Suprapubic skin (tissue), 4 donors: ENCODE measurements at regions not wholly inside any gene's neighbourhood (a gene's known extent, or its start where the extent isn't known, plus 50 kb on each side); places are given as distances from the start of the nearest gene placed in this dataset.

Experiments
- DNase-seq, 2 donors: peaks; one replicate each; pipeline ENCODE4 v3.0.0-alpha.2; 2019; ENCODE audit warnings: low spot score in 2 of 2
- H3K27ac ChIP-seq: fragments of 200-600 bp; sonication (generic); one replicate; pipeline ENCODE4 v1.5.1; 2019
- H3K27me3 ChIP-seq: fragments of 200-600 bp; sonication (generic); one replicate; pipeline ENCODE4 v1.5.1; 2019
- H3K36me3 ChIP-seq: fragments of 200-600 bp; sonication (generic); one replicate; pipeline ENCODE4 v1.5.1; 2019
- H3K4me1 ChIP-seq: fragments of 200-600 bp; sonication (generic); one replicate; pipeline ENCODE4 v1.5.1; 2019
- H3K4me3 ChIP-seq: fragments of 200-600 bp; sonication (generic); one replicate; pipeline ENCODE4 v1.5.1; 2019; ENCODE audit warnings: mild to moderate bottlenecking
- H3K9me3 ChIP-seq: fragments of 200-600 bp; sonication (generic); one replicate; pipeline ENCODE4 v1.5.1; 2019
- CTCF ChIP-seq, 2 donors: fragments of 200-600 bp in 1 of 2; fragments of 450-650 bp in 1 of 2; sonication (generic) in 1 of 2; IDR thresholded peaks; one replicate each; pipeline ENCODE4 v1.5.1; 2016 to 2019; ENCODE audit warnings: antibody characterized with exemption in 2 of 2, mild to moderate bottlenecking in 1 of 2, moderate library complexity in 1 of 2
- EP300 ChIP-seq: sonication (generic); formaldehyde crosslinking; IDR thresholded peaks from one replicate; pipeline ENCODE4 v1.6.1; 2017; ENCODE audit warnings: antibody characterized with exemption
- POLR2A ChIP-seq, 2 donors: fragments of 450-650 bp; IDR thresholded peaks; one replicate each; pipeline ENCODE4 v1.6.1; 2017; ENCODE audit warnings: antibody characterized with exemption in 2 of 2, mild to moderate bottlenecking in 2 of 2, moderate library complexity in 2 of 2
- POLR2AphosphoS5 ChIP-seq, 3 donors: sonication (generic); formaldehyde crosslinking; IDR thresholded peaks; one replicate each; pipeline ENCODE4 v1.6.1; 2017; ENCODE audit warnings: antibody characterized with exemption in 3 of 3
- WGBS: methylation state at CpG from one replicate; pipeline ENCODE4 v1.1.5; 2018; 5-methylcytosine and 5-hydroxymethylcytosine counted together

GRCh38 chr2:120866483-120867140, 130.9 kb downstream of the GLI2 start:
- H3K4me1 ChIP-seq = peaks cover 42% of the 10 kb centered on the region
- peak overlapping the region; percentile 40 for H3K4me3 ChIP-seq

GRCh38 chr2:120867290-120868241, 131.9 kb downstream of the GLI2 start:
- Histone ChIP-seq H3K9me3 (no peaks in the 10 kb centered on the region), H3K4me3 (peak overlapping the region; percentile 40), H3K27me3 (no peaks in the 10 kb centered on the region), H3K36me3 (no peaks in the 10 kb centered on the region), H3K4me1 (peaks cover 33% of the 10 kb centered on the region), H3K27ac (peak overlapping the region; percentile 56)
- TF ChIP-seq EP300 (no peak), POLR2AphosphoS5 (IDR thresholded peaks at IDR 0.05) (peak in 1 of 3 donors; percentile 5)
- DNase-seq = peak; percentile 78 to 90
- 16% methylated on average over 53 of the region's 54 CpGs for WGBS

More at GRCh38 chr2:120866483-120867140, 130.9 kb downstream of the GLI2 start:
- DNase-seq = no peak
- H3K9me3 ChIP-seq = no peaks in the 10 kb centered on the region
- TF ChIP-seq CTCF (IDR thresholded peaks at IDR 0.05) = no peak
- no peak for TF ChIP-seq POLR2AphosphoS5 (IDR thresholded peaks at IDR 0.05)
- no peak for TF ChIP-seq EP300
- no peak for TF ChIP-seq POLR2A (IDR thresholded peaks at IDR 0.05)
- peak overlapping the region; percentile 56 for H3K27ac ChIP-seq
- H3K36me3 ChIP-seq = no peaks in the 10 kb centered on the region
- 87% methylated on average over 13 of the region's 14 CpGs for WGBS
- H3K27me3 ChIP-seq = no peaks in the 10 kb centered on the region

GRCh38 chr2:120868366-120868765, 132.7 kb downstream of the GLI2 start:
- no peaks in the 10 kb centered on the region for H3K36me3 ChIP-seq
- DNase-seq = no peak
- H3K27ac ChIP-seq = no peak overlapping the region
- H3K4me3 ChIP-seq = no peak overlapping the region
- peaks cover 26% of the 10 kb centered on the region for H3K4me1 ChIP-seq
- no peaks in the 10 kb centered on the region for H3K9me3 ChIP-seq
- TF ChIP-seq CTCF (IDR thresholded peaks at IDR 0.05) = no peak
- TF ChIP-seq EP300 = no peak
- no peak for TF ChIP-seq POLR2A (IDR thresholded peaks at IDR 0.05)
- TF ChIP-seq POLR2AphosphoS5 (IDR thresholded peaks at IDR 0.05) = no peak
- no peaks in the 10 kb centered on the region for H3K27me3 ChIP-seq
- 63% methylated on average over 4 of the region's 4 CpGs for WGBS

GRCh38 chr2:120869036-120869729, 133.5 kb downstream of the GLI2 start:
- H3K36me3 ChIP-seq = no peaks in the 10 kb centered on the region
- no peak overlapping the region for H3K4me3 ChIP-seq
- WGBS = 68% methylated on average over 1 of the region's 1 CpG
- peaks cover 18% of the 10 kb centered on the region for H3K4me1 ChIP-seq
- no peak for TF ChIP-seq POLR2A (IDR thresholded peaks at IDR 0.05)
- TF ChIP-seq CTCF (IDR thresholded peaks at IDR 0.05) = no peak
- H3K27ac ChIP-seq = no peak overlapping the region
- H3K9me3 ChIP-seq = no peaks in the 10 kb centered on the region
- DNase-seq = no peak
- H3K27me3 ChIP-seq = no peaks in the 10 kb centered on the region

GRCh38 chr2:120869730-120870466, 134.2 kb downstream of the GLI2 start:
- WGBS = 77% methylated on average over 5 of the region's 5 CpGs
- Histone ChIP-seq H3K4me3 (no peak overlapping the region), H3K36me3 (no peaks in the 10 kb centered on the region), H3K27ac (no peak overlapping the region), H3K27me3 (no peaks in the 10 kb centered on the region), H3K9me3 (no peaks in the 10 kb centered on the region), H3K4me1 (peaks cover 22% of the 10 kb centered on the region)
- no peak for TF ChIP-seq EP300
- no peak for TF ChIP-seq POLR2A (IDR thresholded peaks at IDR 0.05)
- TF ChIP-seq CTCF (IDR thresholded peaks at IDR 0.05) = no peak
- TF ChIP-seq POLR2AphosphoS5 (IDR thresholded peaks at IDR 0.05) = no peak
- no peak for DNase-seq
